SU-DHL-6 (cell line): ENCODE measurements at regions not wholly inside any gene's neighbourhood (a gene's known extent, or its start where the extent isn't known, plus 50 kb on each side); places are given as distances from the start of the nearest gene placed in this dataset.

ENCODE experiments used
- H2AFZ ChIP-seq: fragments of 200-600 bp; sonication (generic); 2 replicates; pipeline ENCODE4 v1.6.1; 2014; ENCODE audit warnings: low read depth, mild to moderate bottlenecking, moderate library complexity, mixed read lengths, antibody characterized with exemption, low read length; ENCODE audit not compliant: severe bottlenecking
- H3F3A ChIP-seq: fragments of 200-600 bp; shearing (Covaris generic); 2 replicates; pipeline ENCODE4 v1.6.0; 2016; ENCODE audit warnings: antibody characterized with exemption, mild to moderate bottlenecking; ENCODE audit not compliant: insufficient read depth
- H3K27ac ChIP-seq: fragments of 200-600 bp; sonication (generic); 2 replicates; pipeline ENCODE4 v1.5.1; 2016; ENCODE audit warnings: low read depth, mild to moderate bottlenecking, low read length, moderate library complexity, mixed read lengths
- H3K27me3 ChIP-seq: fragments of 200-600 bp; sonication (generic), shearing (Covaris generic); 2 replicates; pipeline ENCODE4 v1.6.0; 2014; ENCODE audit warnings: mild to moderate bottlenecking, low read length
- H3K36me3 ChIP-seq: fragments of 200-600 bp; sonication (generic); 2 replicates; pipeline ENCODE4 v1.6.1; 2014; ENCODE audit warnings: mild to moderate bottlenecking, low read length, mixed read lengths
- H3K4me2 ChIP-seq: fragments of 300-600, 200-600 bp; shearing (Covaris generic), sonication (generic); 2 replicates; pipeline ENCODE4 v1.6.0; 2014; ENCODE audit warnings: low read length, low read depth, mild to moderate bottlenecking; ENCODE audit not compliant: poor library complexity, severe bottlenecking
- H3K4me3 ChIP-seq: fragments of 200-600 bp; sonication (generic); 2 replicates; pipeline ENCODE4 v1.5.1; 2014; ENCODE audit warnings: antibody characterized with exemption, low read length, mild to moderate bottlenecking, mixed read lengths; ENCODE audit not compliant: insufficient read depth, poor library complexity, severe bottlenecking
- H3K79me2 ChIP-seq: fragments of 200-600 bp; sonication (generic); 2 replicates; pipeline ENCODE4 v1.6.1; 2014; ENCODE audit warnings: mild to moderate bottlenecking, low read length, moderate library complexity; ENCODE audit not compliant: insufficient read depth
- H3K9ac ChIP-seq: fragments of 200-600 bp; sonication (generic); 2 replicates; pipeline ENCODE4 v1.7.0; 2014; ENCODE audit warnings: mild to moderate bottlenecking, low read length
- H3K9me2 ChIP-seq: fragments of 200-600 bp; sonication (generic); replicated peaks from 2 replicates; pipeline ENCODE4 v1.6.1; 2014; ENCODE audit warnings: low read length; ENCODE audit not compliant: insufficient read depth
- H3K9me3 ChIP-seq: fragments of 200-600 bp; sonication (generic); 2 replicates; pipeline ENCODE4 v1.6.1; 2014; ENCODE audit warnings: low read length, mixed read lengths; ENCODE audit not compliant: insufficient read depth
- H4K20me1 ChIP-seq: fragments of 200-600 bp; sonication (generic); 2 replicates; pipeline ENCODE4 v1.6.1; 2014; ENCODE audit warnings: low read depth, mild to moderate bottlenecking, antibody characterized with exemption, low read length, moderate library complexity, mixed read lengths
- CTCF ChIP-seq: fragments of 200-600 bp; sonication (generic); IDR thresholded peaks from one replicate; pipeline ENCODE4 v1.5.1; 2017; ENCODE audit warnings: antibody characterized with exemption, mild to moderate bottlenecking, low read length, moderate library complexity; ENCODE audit not compliant: insufficient read depth, poor library complexity, severe bottlenecking
- EZH2phosphoT487 ChIP-seq: fragments of 200-600 bp; sonication (generic), shearing (Covaris generic); conservative IDR thresholded peaks from 2 replicates; pipeline ENCODE4 v1.6.1; 2018; ENCODE audit warnings: mild to moderate bottlenecking, antibody characterized with exemption, low read length, moderate library complexity, mixed read lengths

DNA sequence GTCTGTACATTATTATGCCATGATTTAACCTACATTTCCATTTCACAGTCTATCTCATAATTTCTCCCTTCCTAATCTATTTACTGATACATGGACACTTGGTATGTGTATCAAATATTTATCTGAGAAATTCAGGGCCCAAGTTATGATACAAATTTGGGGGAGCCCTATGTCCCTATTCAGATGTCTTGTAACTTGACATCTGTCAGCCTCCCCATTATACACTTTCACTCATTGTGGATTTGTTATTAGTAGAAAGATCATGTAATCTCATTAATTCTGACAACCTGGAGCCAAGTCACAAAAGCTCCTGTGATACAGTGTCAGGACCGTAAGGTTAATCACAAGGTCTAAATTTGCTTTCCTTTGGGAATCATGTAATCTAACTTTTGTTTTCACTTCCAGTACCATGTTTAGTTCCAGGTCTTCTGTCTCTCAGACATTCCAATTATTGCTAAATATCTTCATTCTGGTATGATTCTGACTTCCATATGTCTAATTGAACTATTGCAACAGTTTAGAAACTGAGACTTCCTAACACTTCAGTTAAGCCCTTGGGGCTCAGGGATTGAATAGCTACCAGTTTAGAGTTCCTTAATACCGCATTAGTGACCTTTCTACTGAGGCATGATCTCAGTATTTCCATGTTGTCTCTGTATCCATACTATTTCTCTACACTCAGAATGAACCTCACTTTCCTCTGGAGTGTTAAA is 182.9 kb upstream of the NUDT12 start:
- Histone ChIP-seq H3K9me3 (no peaks in the 10 kb centered on the region), H4K20me1 (no peaks in the 10 kb centered on the region)

DNA sequence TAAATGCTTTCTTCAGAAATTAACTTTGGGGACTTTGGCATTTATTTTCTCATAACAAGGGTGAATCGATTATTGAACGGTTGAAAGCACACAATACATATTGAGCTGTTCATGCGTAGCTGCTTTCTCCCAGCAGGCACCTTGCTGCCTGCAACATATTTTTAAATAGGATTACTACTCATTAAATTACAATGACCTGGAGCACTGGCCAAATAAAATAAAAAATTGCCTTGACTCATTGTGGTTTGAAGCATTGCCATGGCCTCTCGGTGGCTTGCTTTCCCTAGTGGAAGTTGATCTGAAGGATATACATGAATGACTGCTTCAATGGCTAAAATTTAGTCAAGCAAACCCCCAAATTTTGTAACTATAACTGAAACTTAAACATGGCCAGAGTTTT is 181.6 kb upstream of the NUDT12 start:
- H3K27ac ChIP-seq = no peak overlapping the region
- H2AFZ ChIP-seq = no peak overlapping the region

More for the DNA sequence above, 182.9 kb upstream of the NUDT12 start:
- Histone ChIP-seq H3K27me3 (no peaks in the 10 kb centered on the region), H3K9ac (no peak overlapping the region), H3K36me3 (no peaks in the 10 kb centered on the region), H3K9me2 (no peaks in the 10 kb centered on the region), H3K27ac (no peak overlapping the region), H3K79me2 (no peaks in the 10 kb centered on the region), H3K4me3 (no peak overlapping the region), H2AFZ (no peak overlapping the region), H3K4me2 (no peak overlapping the region), H3F3A (no peaks in the 10 kb centered on the region)
- TF ChIP-seq CTCF = no peak
- TF ChIP-seq EZH2phosphoT487 = no peak

GRCh38 chr5:103743421-103743820 is 180.8 kb upstream of the NUDT12 start:
- H3K36me3 ChIP-seq = no peaks in the 10 kb centered on the region
- H3K79me2 ChIP-seq = no peaks in the 10 kb centered on the region
- no peak overlapping the region for H2AFZ ChIP-seq
- H3K4me2 ChIP-seq = no peak overlapping the region
- H3K9ac ChIP-seq = no peak overlapping the region
- no peak overlapping the region for H3K4me3 ChIP-seq
- TF ChIP-seq CTCF = no peak
- TF ChIP-seq EZH2phosphoT487 = no peak
- no peaks in the 10 kb centered on the region for H3K27me3 ChIP-seq
- no peak overlapping the region for H3K27ac ChIP-seq
- H3K9me3 ChIP-seq = no peaks in the 10 kb centered on the region
- H4K20me1 ChIP-seq = no peaks in the 10 kb centered on the region
- no peaks in the 10 kb centered on the region for H3F3A ChIP-seq
- H3K9me2 ChIP-seq = no peaks in the 10 kb centered on the region

More for the DNA sequence above, 181.6 kb upstream of the NUDT12 start:
- Histone ChIP-seq H3K79me2 (no peaks in the 10 kb centered on the region), H3K4me2 (no peak overlapping the region), H3F3A (no peaks in the 10 kb centered on the region), H3K4me3 (no peak overlapping the region), H3K36me3 (no peaks in the 10 kb centered on the region), H3K9me3 (no peaks in the 10 kb centered on the region), H3K9ac (no peak overlapping the region), H3K27me3 (no peaks in the 10 kb centered on the region), H4K20me1 (no peaks in the 10 kb centered on the region), H3K9me2 (no peaks in the 10 kb centered on the region)
- TF ChIP-seq CTCF (no peak), EZH2phosphoT487 (no peak)
